ENCODE measurements at regions not wholly inside any gene's neighbourhood (a gene's known extent, or its start where the extent isn't known, plus 50 kb on each side); places are given as distances from the start of the nearest gene placed in this dataset.

DNA sequence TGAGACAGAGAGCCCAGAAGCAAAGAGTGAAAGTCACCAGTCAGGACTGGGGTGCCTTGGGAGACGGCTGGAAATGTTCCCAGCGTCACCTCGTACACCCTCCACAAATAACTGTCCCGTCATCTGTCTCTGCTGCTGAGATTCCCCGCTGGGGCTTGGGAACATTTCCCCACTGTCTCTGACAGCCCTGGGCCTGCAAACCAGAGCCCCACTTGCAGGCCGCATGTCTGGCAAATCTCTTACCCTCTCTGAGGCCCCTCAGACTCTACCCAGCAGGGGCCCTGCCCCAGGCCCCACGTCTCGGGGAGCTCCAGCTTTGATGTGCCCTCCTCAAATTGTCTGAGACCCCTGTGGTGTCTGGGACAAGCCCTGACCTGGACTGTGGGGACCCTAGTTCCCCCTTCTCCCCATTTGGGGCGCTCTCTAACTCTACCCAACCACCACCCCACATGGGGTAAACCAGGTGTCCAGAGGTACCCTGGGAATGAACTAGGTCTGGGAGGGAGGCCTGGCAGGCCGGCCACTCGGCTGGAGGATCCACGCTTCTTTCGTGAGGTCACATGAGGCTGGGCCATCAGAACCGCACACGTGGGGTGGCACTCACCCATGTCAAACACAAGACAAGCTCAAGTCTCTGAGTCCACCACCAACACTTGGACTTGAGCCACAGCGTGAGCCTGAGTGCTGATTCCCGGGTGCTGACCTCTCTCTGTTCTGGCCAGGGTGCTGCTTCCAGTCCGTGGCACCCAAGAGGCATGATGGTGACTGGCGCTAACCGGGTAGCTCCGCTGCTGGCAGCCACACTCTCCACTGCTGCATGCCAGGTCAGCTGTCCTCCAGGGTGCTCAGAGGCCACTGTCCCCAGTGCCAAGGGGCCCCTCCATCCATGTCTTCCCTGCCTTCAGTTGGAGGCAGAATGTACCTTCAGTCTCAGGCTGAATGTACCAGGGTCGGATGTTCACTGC lies 59.8 kb downstream of the DIO3 start:
- TF ChIP-seq EZH2 (IDR thresholded peaks at IDR 0.05) (no peak), POLR2AphosphoS5 (IDR thresholded peaks at IDR 0.05; ENCODE audit: borderline replicate concordance, low read depth, low read length) (no peak), FOXP2 (optimal IDR thresholded peaks at IDR 0.05; ENCODE audit: control extremely low read depth, extremely low read length, insufficient read depth) (no peak)

Data from SK-N-MC (cell line).